ENCODE measurements at regions not wholly inside any gene's neighbourhood (a gene's known extent, or its start where the extent isn't known, plus 50 kb on each side); places are given as distances from the start of the nearest gene placed in this dataset.
"Not testable (repeated sequence)": the region's sequence is repeated elsewhere in the genome, so short reads cannot be mapped to it uniquely, and the experiment has no call there.

DNA sequence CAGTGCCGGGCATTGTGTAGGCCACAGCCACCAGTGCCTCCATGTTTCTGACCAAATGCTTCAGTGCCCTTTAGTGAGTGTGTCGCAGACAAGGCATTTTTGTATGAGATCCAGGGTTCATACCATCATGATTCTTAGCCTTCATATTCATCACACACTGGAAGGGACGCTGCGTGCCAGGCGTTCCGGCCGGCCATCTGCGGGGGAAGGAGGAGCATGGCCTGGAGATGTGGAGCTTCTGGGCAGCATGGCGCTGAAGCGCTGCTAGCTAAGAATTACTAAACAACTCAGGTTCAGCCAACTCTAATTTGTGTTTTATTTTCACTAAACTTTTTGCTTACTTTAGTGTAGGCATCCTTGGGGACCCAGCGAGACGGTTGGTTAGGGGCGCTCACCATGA, 111.4 kb upstream of the EXOC2 start:
- Histone ChIP-seq H3K27ac (no peak overlapping the region), H3K9me3 (no peaks in the 10 kb centered on the region), H3K36me3 (no peaks in the 10 kb centered on the region), H3K4me3 (no peak overlapping the region), H3K4me1 (no peaks in the 10 kb centered on the region), H3K27me3 (peaks cover 0 to 15% of the 10 kb centered on the region in 2 donors)
- DNase-seq (ENCODE audit: low spot score in 2 of 2) = no peak
- no peak for TF ChIP-seq POLR2A (IDR thresholded peaks at IDR 0.05)
- TF ChIP-seq EP300 (IDR thresholded peaks at IDR 0.05) = no peak
- TF ChIP-seq, protein P1, sequence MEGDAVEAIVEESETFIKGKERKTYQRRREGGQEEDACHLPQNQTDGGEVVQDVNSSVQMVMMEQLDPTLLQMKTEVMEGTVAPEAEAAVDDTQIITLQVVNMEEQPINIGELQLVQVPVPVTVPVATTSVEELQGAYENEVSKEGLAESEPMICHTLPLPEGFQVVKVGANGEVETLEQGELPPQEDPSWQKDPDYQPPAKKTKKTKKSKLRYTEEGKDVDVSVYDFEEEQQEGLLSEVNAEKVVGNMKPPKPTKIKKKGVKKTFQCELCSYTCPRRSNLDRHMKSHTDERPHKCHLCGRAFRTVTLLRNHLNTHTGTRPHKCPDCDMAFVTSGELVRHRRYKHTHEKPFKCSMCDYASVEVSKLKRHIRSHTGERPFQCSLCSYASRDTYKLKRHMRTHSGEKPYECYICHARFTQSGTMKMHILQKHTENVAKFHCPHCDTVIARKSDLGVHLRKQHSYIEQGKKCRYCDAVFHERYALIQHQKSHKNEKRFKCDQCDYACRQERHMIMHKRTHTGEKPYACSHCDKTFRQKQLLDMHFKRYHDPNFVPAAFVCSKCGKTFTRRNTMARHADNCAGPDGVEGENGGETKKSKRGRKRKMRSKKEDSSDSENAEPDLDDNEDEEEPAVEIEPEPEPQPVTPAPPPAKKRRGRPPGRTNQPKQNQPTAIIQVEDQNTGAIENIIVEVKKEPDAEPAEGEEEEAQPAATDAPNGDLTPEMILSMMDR (IDR thresholded peaks at IDR 0.05) = no peak
- WGBS, 2 donors = 88 to 89% methylated on average over 13 of the region's 13 CpGs

DNA sequence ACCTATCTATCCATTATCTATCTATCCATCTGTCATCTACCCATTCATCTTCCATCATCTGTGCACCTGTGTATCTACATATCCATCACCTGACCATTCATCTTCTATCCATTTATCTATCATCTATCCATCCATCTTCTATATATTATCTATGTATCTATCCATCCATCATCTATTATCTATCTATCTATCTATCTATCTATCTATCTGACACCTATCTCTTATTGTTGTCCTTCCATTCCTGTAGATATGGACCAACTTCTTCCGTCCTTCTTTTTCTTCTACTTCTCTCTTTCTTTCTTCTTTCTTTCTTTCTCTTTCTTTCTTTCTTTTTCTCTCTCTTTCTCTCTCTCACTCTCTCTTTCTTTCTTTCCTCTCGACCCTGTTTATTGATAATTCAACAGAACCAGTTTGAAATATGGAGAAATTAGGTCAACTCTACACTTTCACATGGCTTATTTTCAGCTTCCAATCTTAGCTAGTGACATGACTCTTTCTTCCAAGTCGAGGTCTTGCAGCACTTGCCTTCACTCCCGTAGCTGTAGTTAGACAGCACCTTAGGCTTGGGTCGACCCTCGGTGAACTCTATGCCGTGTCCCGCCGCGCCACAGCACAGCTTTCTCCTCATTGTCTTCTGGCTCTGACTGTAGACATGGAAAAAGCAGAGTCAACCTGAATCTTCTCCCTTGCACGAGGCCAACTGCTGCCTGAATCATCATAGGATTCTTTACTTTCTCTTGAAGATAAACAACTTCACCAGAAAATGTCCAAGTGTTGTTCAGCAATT, 110.4 kb upstream of the EXOC2 start:
- Histone ChIP-seq H3K36me3 (no peaks in the 10 kb centered on the region), H3K4me1 (no peaks in the 10 kb centered on the region), H3K4me3 (no peak overlapping the region), H3K27me3 (peaks cover 0 to 15% of the 10 kb centered on the region in 2 donors), H3K9me3 (no peaks in the 10 kb centered on the region), H3K27ac (no peak overlapping the region)
- WGBS, 2 donors = 87 to 92% methylated on average over 11 of the region's 11 CpGs
- DNase-seq (ENCODE audit: low spot score in 2 of 2) = no peak
- TF ChIP-seq POLR2A (IDR thresholded peaks at IDR 0.05) = no peak
- no peak for TF ChIP-seq EP300 (IDR thresholded peaks at IDR 0.05)
- TF ChIP-seq, protein P1 (IDR thresholded peaks at IDR 0.05) = no peak

DNA sequence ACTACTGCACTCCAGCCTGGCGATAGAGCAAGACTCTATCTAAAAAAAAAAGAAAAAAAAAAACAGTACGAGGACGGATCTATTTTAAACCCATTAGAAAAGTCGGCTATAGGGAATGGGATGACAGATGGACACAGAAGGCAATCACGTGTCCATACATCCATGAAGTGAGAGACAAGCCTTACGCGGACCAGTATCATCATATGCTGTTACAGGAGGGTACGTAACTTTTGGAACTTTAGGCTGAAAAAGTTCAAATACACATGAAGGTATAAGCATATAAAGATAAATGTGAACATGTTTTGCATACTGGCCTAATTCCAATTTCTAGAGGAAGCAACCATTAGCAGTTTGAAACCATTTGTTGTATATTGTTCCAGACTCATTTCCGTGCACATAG, 109.8 kb upstream of the EXOC2 start:
- no peak for TF ChIP-seq POLR2A (IDR thresholded peaks at IDR 0.05)
- TF ChIP-seq, protein P1 (IDR thresholded peaks at IDR 0.05) = no peak
- TF ChIP-seq EP300 (IDR thresholded peaks at IDR 0.05) = no peak
- Histone ChIP-seq H3K4me1 (no peaks in the 10 kb centered on the region), H3K9me3 (no peaks in the 10 kb centered on the region), H3K27me3 (peaks cover 0 to 17% of the 10 kb centered on the region in 2 donors), H3K4me3 (no peak overlapping the region), H3K27ac (no peak overlapping the region), H3K36me3 (no peaks in the 10 kb centered on the region)
- 78 to 79% methylated on average over 9 of the region's 9 CpGs for WGBS, 2 donors
- DNase-seq (ENCODE audit: low spot score in 2 of 2) = no peak

DNA sequence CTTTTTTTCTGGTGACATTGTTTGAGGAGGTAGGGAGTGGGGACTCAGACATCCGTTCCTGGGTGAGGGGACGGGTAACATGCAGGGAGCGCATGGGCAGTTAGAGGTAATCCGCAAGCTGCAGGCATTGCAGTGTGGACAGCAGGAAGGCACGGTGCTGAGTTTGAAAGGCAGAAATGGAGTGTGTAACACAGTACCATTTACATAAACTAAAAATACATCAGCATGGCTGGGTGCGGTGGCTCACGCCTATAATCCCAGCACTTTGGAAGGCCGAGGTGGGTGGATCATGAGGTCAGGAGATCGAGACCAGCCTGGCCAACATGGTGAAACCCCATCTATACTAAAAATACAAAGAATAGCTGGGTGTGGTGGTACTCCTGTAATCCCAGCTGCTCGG, 109.3 kb upstream of the EXOC2 start:
- H3K36me3 ChIP-seq; H3K4me1 ChIP-seq; H3K9me3 ChIP-seq; DNase-seq (ENCODE audit: low spot score in 2 of 2); H3K4me3 ChIP-seq; H3K27ac ChIP-seq: not testable (repeated sequence)
- 77 to 88% methylated on average over 10 of the region's 10 CpGs for WGBS, 2 donors
- peaks cover 0 to 21% of the 10 kb centered on the region in 2 donors for H3K27me3 ChIP-seq

DNA sequence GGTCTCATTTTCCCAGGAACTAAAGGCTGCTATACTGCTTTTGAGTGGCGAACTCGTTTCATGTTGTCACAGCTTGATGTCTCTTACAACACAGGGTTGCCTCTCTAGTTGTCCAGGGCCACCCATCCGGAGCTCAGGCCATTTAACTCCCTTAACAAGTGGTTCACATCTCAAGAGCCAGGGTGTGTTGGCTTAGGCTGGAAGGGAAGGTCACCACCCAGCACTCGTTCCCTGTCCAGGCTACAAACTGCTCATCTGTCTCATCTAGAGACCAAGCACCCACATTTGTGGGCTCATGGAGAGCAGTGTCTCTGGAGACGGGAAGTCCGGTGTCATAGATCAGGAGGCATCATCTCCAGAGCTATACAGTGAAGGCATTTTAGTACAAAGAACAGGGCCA, 106.8 kb upstream of the EXOC2 start:
- Histone ChIP-seq H3K4me1 (no peaks in the 10 kb centered on the region), H3K27me3 (peaks cover 0 to 45% of the 10 kb centered on the region in 2 donors), H3K4me3 (no peak overlapping the region), H3K36me3 (no peaks in the 10 kb centered on the region), H3K27ac (no peak overlapping the region), H3K9me3 (no peaks in the 10 kb centered on the region)
- no peak for DNase-seq (ENCODE audit: low spot score in 2 of 2)
- no peak for TF ChIP-seq EP300 (IDR thresholded peaks at IDR 0.05)
- TF ChIP-seq, protein P1 (IDR thresholded peaks at IDR 0.05) = no peak
- TF ChIP-seq POLR2A (IDR thresholded peaks at IDR 0.05) = no peak
- WGBS, 2 donors = 64 to 66% methylated on average over 6 of the region's 6 CpGs

Measured in tibial nerve (tissue), 4 donors.